ENCODE measurements at regions not wholly inside any gene's neighbourhood (a gene's known extent, or its start where the extent isn't known, plus 50 kb on each side); places are given as distances from the start of the nearest gene placed in this dataset.

- Histone ChIP-seq H3K79me2 (no peaks in the 10 kb centered on the region), H3K9ac (no peak overlapping the region), H3K27me3 (ENCODE audit: control insufficient read depth, insufficient read depth, low read length) (no peaks in the 10 kb centered on the region), H3K36me3 (ENCODE audit: control insufficient read depth, insufficient read depth, low read length) (no peaks in the 10 kb centered on the region), H3K27ac (no peak overlapping the region), H2AFZ (no peak overlapping the region), H3K4me1 (no peaks in the 10 kb centered on the region), H3K4me3 (ENCODE audit: low read depth, low read length) (no peak overlapping the region), H3K9me3 (ENCODE audit: control insufficient read depth, low read length) (no peaks in the 10 kb centered on the region), H3K4me2 (ENCODE audit: low read length) (no peak overlapping the region)
- TF ChIP-seq CTCF (IDR thresholded peaks at IDR 0.05): no peak
Measured at GRCh38 chr20:22795871-22796270, 211.5 kb upstream of the FOXA2 start.

GRCh38 chr20:22796469-22797077, 212.2 kb upstream of the FOXA2 start:
- Histone ChIP-seq H3K4me3 (ENCODE audit: low read depth, low read length) (no peak overlapping the region), H2AFZ (no peak overlapping the region), H3K36me3 (ENCODE audit: control insufficient read depth, insufficient read depth, low read length) (no peaks in the 10 kb centered on the region), H3K79me2 (no peaks in the 10 kb centered on the region), H3K4me2 (ENCODE audit: low read length) (no peak overlapping the region), H3K9ac (no peak overlapping the region), H3K27ac (no peak overlapping the region), H3K27me3 (ENCODE audit: control insufficient read depth, insufficient read depth, low read length) (no peaks in the 10 kb centered on the region), H3K9me3 (ENCODE audit: control insufficient read depth, low read length) (no peaks in the 10 kb centered on the region), H3K4me1 (no peaks in the 10 kb centered on the region)
- no peak for TF ChIP-seq CTCF (IDR thresholded peaks at IDR 0.05)

GRCh38 chr20:22797103-22797502, 212.7 kb upstream of the FOXA2 start:
- Histone ChIP-seq H3K27ac (no peak overlapping the region), H3K4me2 (ENCODE audit: low read length) (no peak overlapping the region), H3K4me3 (ENCODE audit: low read depth, low read length) (no peak overlapping the region), H3K79me2 (no peaks in the 10 kb centered on the region), H3K36me3 (ENCODE audit: control insufficient read depth, insufficient read depth, low read length) (no peaks in the 10 kb centered on the region), H3K4me1 (no peaks in the 10 kb centered on the region), H3K9me3 (ENCODE audit: control insufficient read depth, low read length) (no peaks in the 10 kb centered on the region), H3K27me3 (ENCODE audit: control insufficient read depth, insufficient read depth, low read length) (no peaks in the 10 kb centered on the region), H3K9ac (no peak overlapping the region), H2AFZ (no peak overlapping the region)
- no peak for TF ChIP-seq CTCF (IDR thresholded peaks at IDR 0.05)

GRCh38 chr20:22799687-22800086, 215.3 kb upstream of the FOXA2 start:
- TF ChIP-seq CTCF (IDR thresholded peaks at IDR 0.05): no peak
- H3K27ac ChIP-seq: no peak overlapping the region
- H2AFZ ChIP-seq: no peak overlapping the region
- no peaks in the 10 kb centered on the region for H3K79me2 ChIP-seq
- no peaks in the 10 kb centered on the region for H3K9me3 ChIP-seq (ENCODE audit: control insufficient read depth, low read length)
- no peak overlapping the region for H3K4me3 ChIP-seq (ENCODE audit: low read depth, low read length)
- no peaks in the 10 kb centered on the region for H3K4me1 ChIP-seq
- no peaks in the 10 kb centered on the region for H3K27me3 ChIP-seq (ENCODE audit: control insufficient read depth, insufficient read depth, low read length)
- no peak overlapping the region for H3K9ac ChIP-seq
- no peaks in the 10 kb centered on the region for H3K36me3 ChIP-seq (ENCODE audit: control insufficient read depth, insufficient read depth, low read length)
- H3K4me2 ChIP-seq (ENCODE audit: low read length): no peak overlapping the region

- H3K27me3 ChIP-seq (ENCODE audit: control insufficient read depth, insufficient read depth, low read length): no peaks in the 10 kb centered on the region
- H3K9ac ChIP-seq: no peak overlapping the region
- no peak overlapping the region for H2AFZ ChIP-seq
- TF ChIP-seq CTCF (IDR thresholded peaks at IDR 0.05): no peak
- H3K9me3 ChIP-seq (ENCODE audit: control insufficient read depth, low read length): no peaks in the 10 kb centered on the region
- no peak overlapping the region for H3K27ac ChIP-seq
- no peak overlapping the region for H3K4me2 ChIP-seq (ENCODE audit: low read length)
- no peak overlapping the region for H3K4me3 ChIP-seq (ENCODE audit: low read depth, low read length)
- no peaks in the 10 kb centered on the region for H3K79me2 ChIP-seq
- H3K36me3 ChIP-seq (ENCODE audit: control insufficient read depth, insufficient read depth, low read length): no peaks in the 10 kb centered on the region
- no peaks in the 10 kb centered on the region for H3K4me1 ChIP-seq
Measured at GRCh38 chr20:22800129-22800528, 215.8 kb upstream of the FOXA2 start.
